ENCODE measurements at regions not wholly inside any gene's neighbourhood (a gene's known extent, or its start where the extent isn't known, plus 50 kb on each side); places are given as distances from the start of the nearest gene placed in this dataset.

GRCh38 chr1:181314010-181314409 is 169.3 kb upstream of the CACNA1E start:
- TF ChIP-seq, protein P1, sequence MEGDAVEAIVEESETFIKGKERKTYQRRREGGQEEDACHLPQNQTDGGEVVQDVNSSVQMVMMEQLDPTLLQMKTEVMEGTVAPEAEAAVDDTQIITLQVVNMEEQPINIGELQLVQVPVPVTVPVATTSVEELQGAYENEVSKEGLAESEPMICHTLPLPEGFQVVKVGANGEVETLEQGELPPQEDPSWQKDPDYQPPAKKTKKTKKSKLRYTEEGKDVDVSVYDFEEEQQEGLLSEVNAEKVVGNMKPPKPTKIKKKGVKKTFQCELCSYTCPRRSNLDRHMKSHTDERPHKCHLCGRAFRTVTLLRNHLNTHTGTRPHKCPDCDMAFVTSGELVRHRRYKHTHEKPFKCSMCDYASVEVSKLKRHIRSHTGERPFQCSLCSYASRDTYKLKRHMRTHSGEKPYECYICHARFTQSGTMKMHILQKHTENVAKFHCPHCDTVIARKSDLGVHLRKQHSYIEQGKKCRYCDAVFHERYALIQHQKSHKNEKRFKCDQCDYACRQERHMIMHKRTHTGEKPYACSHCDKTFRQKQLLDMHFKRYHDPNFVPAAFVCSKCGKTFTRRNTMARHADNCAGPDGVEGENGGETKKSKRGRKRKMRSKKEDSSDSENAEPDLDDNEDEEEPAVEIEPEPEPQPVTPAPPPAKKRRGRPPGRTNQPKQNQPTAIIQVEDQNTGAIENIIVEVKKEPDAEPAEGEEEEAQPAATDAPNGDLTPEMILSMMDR (IDR thresholded peaks at IDR 0.05) = no peak
- TF ChIP-seq POLR2A (IDR thresholded peaks at IDR 0.05) = no peak
